Mesenchymal stem cell (in vitro differentiated cells and primary cell): ENCODE measurements at regions not wholly inside any gene's neighbourhood (a gene's known extent, or its start where the extent isn't known, plus 50 kb on each side); places are given as distances from the start of the nearest gene placed in this dataset.

Source experiments
- DNase-seq: peaks from one replicate; pipeline ENCODE4 v3.0.0-alpha.2; 2013
- H2AFZ ChIP-seq: one replicate; pipeline ENCODE4 v1.6.1; 2013; ENCODE audit warnings: low read depth, mild to moderate bottlenecking, control low read depth, inconsistent platforms, low read length, moderate library complexity
- H2AK5ac ChIP-seq: 2 replicates; pipeline ENCODE4 v1.6.1; 2013; ENCODE audit warnings: low read length, moderate library complexity, mild to moderate bottlenecking, inconsistent platforms; ENCODE audit not compliant: severe bottlenecking
- H2BK120ac ChIP-seq: one replicate; pipeline ENCODE4 v1.6.1; 2013; ENCODE audit warnings: low read depth, mild to moderate bottlenecking, inconsistent platforms, low read length, moderate library complexity
- H2BK12ac ChIP-seq, 2 experiments: one replicate each; pipeline ENCODE4 v1.6.1; 2013; ENCODE audit warnings: inconsistent platforms in 2 of 2, low read length in 2 of 2, mild to moderate bottlenecking in 2 of 2, moderate library complexity in 2 of 2, control low read depth in 1 of 2
- H2BK15ac ChIP-seq: one replicate; pipeline ENCODE4 v1.6.1; 2013; ENCODE audit warnings: mild to moderate bottlenecking, low read depth, inconsistent platforms; ENCODE audit not compliant: poor library complexity, severe bottlenecking
- H2BK5ac ChIP-seq: 2 replicates; pipeline ENCODE4 v1.6.1; 2013; ENCODE audit warnings: low read depth, mild to moderate bottlenecking, low read length, control low read depth, inconsistent platforms; ENCODE audit not compliant: poor library complexity, severe bottlenecking
- H3K14ac ChIP-seq, 2 experiments: one replicate each; pipeline ENCODE4 v1.6.1; 2013; ENCODE audit warnings: inconsistent platforms in 2 of 2, low read length in 2 of 2, control low read depth in 1 of 2, mild to moderate bottlenecking in 1 of 2, moderate library complexity in 1 of 2
- H3K18ac ChIP-seq, 2 experiments: one replicate each; pipeline ENCODE4 v1.6.1; 2013; ENCODE audit warnings: inconsistent platforms in 2 of 2, low read length in 2 of 2, control low read depth in 1 of 2, low read depth in 1 of 2, mild to moderate bottlenecking in 1 of 2
- H3K23ac ChIP-seq, 2 experiments: one replicate each; pipeline ENCODE4 v1.6.1; 2013; ENCODE audit warnings: inconsistent platforms in 2 of 2, low read length in 2 of 2, mild to moderate bottlenecking in 2 of 2, moderate library complexity in 2 of 2, control low read depth in 1 of 2
- H3K27ac ChIP-seq: 2 replicates; pipeline ENCODE4 v1.5.1; 2013; ENCODE audit warnings: mild to moderate bottlenecking, moderate library complexity, low read length, control low read depth, inconsistent platforms; ENCODE audit not compliant: poor library complexity, severe bottlenecking
- H3K27me3 ChIP-seq, 2 experiments: 2 replicates each; pipeline versions ENCODE4 v1.6.1 to v1.7.0; 2013; ENCODE audit warnings: low read length in 2 of 2, mild to moderate bottlenecking in 2 of 2, moderate library complexity in 2 of 2, control low read depth in 1 of 2, inconsistent platforms in 1 of 2; ENCODE audit not compliant: control insufficient read depth in 1 of 2, insufficient read depth in 1 of 2
- H3K36me3 ChIP-seq, 2 experiments: 2 replicates each; pipeline versions ENCODE4 v1.6.1 to v1.7.0; 2013; ENCODE audit warnings: low read length in 2 of 2, control low read depth in 1 of 2, inconsistent platforms in 1 of 2, low read depth in 1 of 2, mild to moderate bottlenecking in 1 of 2; ENCODE audit not compliant: insufficient read depth in 2 of 2, control insufficient read depth in 1 of 2
- H3K4ac ChIP-seq, 2 experiments: one replicate each; pipeline ENCODE4 v1.6.1; 2013; ENCODE audit warnings: inconsistent platforms in 2 of 2, low read length in 2 of 2, mild to moderate bottlenecking in 2 of 2, moderate library complexity in 2 of 2, control low read depth in 1 of 2, low read depth in 1 of 2
- H3K4me1 ChIP-seq: 2 replicates; pipeline ENCODE4 v1.6.1; 2013; ENCODE audit warnings: low read depth, low read length, control low read depth; ENCODE audit not compliant: control insufficient read depth, insufficient read depth
- H3K4me2 ChIP-seq: 2 replicates; pipeline ENCODE4 v1.6.1; 2013; ENCODE audit warnings: low read length, mild to moderate bottlenecking, inconsistent platforms; ENCODE audit not compliant: poor library complexity, severe bottlenecking
- H3K4me3 ChIP-seq, 2 experiments: 2 replicates each; pipeline versions ENCODE4 v1.5.1 to v1.7.0; 2013; ENCODE audit warnings: low read length in 2 of 2, mild to moderate bottlenecking in 2 of 2, control low read depth in 1 of 2, low read depth in 1 of 2; ENCODE audit not compliant: insufficient read depth in 1 of 2
- H3K79me1 ChIP-seq: replicated peaks from 2 replicates; pipeline ENCODE4 v1.6.1; 2013; ENCODE audit warnings: mild to moderate bottlenecking, control low read depth, low read length, inconsistent platforms; ENCODE audit not compliant: poor library complexity, severe bottlenecking
- H3K9ac ChIP-seq: 2 replicates; pipeline ENCODE4 v1.7.0; 2013; ENCODE audit warnings: mild to moderate bottlenecking, low read length, moderate library complexity
- H3K9me3 ChIP-seq: 2 replicates; pipeline ENCODE4 v1.7.0; 2013; ENCODE audit warnings: mild to moderate bottlenecking, low read length; ENCODE audit not compliant: control insufficient read depth
- H4K8ac ChIP-seq: one replicate; pipeline ENCODE4 v1.6.1; 2013; ENCODE audit warnings: inconsistent platforms, mild to moderate bottlenecking, low read length, moderate library complexity
- H4K91ac ChIP-seq: one replicate; pipeline ENCODE4 v1.6.1; 2013; ENCODE audit warnings: mild to moderate bottlenecking, low read length, inconsistent platforms
- WGBS: methylation state at CpG from one replicate; pipeline ENCODE4 v1.1.7; 2013; ENCODE audit warnings: mixed read lengths; 5-methylcytosine and 5-hydroxymethylcytosine counted together

GRCh38 chr10:57535306-57535705 is 732.4 kb downstream of the IPMK start:
- Histone ChIP-seq H3K36me3 (no peaks in the 10 kb centered on the region), H4K8ac (no peak overlapping the region), H2BK5ac (no peak overlapping the region), H3K4me1 (no peaks in the 10 kb centered on the region), H3K9me3 (no peaks in the 10 kb centered on the region), H3K27me3 (no peaks in the 10 kb centered on the region), H3K9ac (no peak overlapping the region), H3K79me1 (no peaks in the 10 kb centered on the region), H3K4me2 (no peak overlapping the region), H3K4me3 (no peak overlapping the region), H4K91ac (no peak overlapping the region), H3K4ac (no peak overlapping the region), H2BK12ac (no peak overlapping the region), H3K27ac (no peak overlapping the region), H3K14ac (no peak overlapping the region), H2BK120ac (no peak overlapping the region), H2BK15ac (no peak overlapping the region), H3K23ac (no peak overlapping the region), H2AK5ac (no peak overlapping the region), H2AFZ (no peak overlapping the region), H3K18ac (no peak overlapping the region)
- 70% methylated on average over 1 of the region's 3 CpGs for WGBS
- DNase-seq = no peak

GRCh38 chr10:57513637-57514036 is 754.1 kb downstream of the IPMK start:
- Histone ChIP-seq H2AK5ac (no peak overlapping the region), H3K36me3 (no peaks in the 10 kb centered on the region), H2BK15ac (no peak overlapping the region), H3K18ac (no peak overlapping the region), H2BK120ac (no peak overlapping the region), H3K14ac (no peak overlapping the region), H2BK12ac (no peak overlapping the region), H2BK5ac (no peak overlapping the region), H3K9me3 (peaks cover 11% of the 10 kb centered on the region), H4K91ac (no peak overlapping the region), H3K23ac (no peak overlapping the region), H3K79me1 (no peaks in the 10 kb centered on the region), H2AFZ (no peak overlapping the region), H3K4ac (no peak overlapping the region), H3K27me3 (no peaks in the 10 kb centered on the region), H3K27ac (no peak overlapping the region), H3K4me2 (no peak overlapping the region), H3K9ac (no peak overlapping the region), H4K8ac (no peak overlapping the region), H3K4me3 (no peak overlapping the region), H3K4me1 (no peaks in the 10 kb centered on the region)
- 87% methylated on average over 8 of the region's 9 CpGs for WGBS
- no peak for DNase-seq

DNA sequence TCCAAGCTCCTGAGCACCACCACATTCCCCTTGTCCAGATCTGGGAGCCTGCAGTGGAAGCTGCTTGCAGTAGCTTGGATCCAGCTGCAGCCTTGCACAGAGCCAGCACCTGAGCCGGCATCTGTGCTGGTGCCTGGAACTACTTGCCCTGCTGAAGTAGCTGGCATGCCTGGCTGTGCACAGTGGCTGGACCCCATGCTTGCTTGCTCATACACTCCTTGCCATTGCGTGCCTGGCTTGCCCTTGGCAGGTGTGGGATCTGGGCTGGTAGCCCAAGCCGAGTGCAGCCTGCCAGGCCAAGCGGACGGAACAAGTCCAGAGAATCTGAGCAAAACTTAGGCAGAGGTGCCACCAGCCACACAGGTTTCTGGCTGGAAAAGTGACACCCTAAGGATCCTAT is 759.9 kb downstream of the IPMK start:
- WGBS = 66% methylated on average over 5 of the region's 5 CpGs
- Histone ChIP-seq H3K27me3 (no peaks in the 10 kb centered on the region), H2AK5ac (no peak overlapping the region), H2BK12ac (no peak overlapping the region), H2BK15ac (no peak overlapping the region), H2BK120ac (no peak overlapping the region), H3K14ac (no peak overlapping the region), H3K18ac (no peak overlapping the region), H3K27ac (no peak overlapping the region), H3K9ac (no peak overlapping the region), H3K4me1 (no peaks in the 10 kb centered on the region), H2AFZ (no peak overlapping the region), H3K4me3 (no peak overlapping the region), H2BK5ac (no peak overlapping the region), H3K4ac (no peak overlapping the region), H3K23ac (no peak overlapping the region), H4K8ac (no peak overlapping the region), H4K91ac (no peak overlapping the region), H3K4me2 (no peak overlapping the region), H3K9me3 (no peaks in the 10 kb centered on the region), H3K79me1 (no peaks in the 10 kb centered on the region), H3K36me3 (no peaks in the 10 kb centered on the region)
- DNase-seq = no peak

DNA sequence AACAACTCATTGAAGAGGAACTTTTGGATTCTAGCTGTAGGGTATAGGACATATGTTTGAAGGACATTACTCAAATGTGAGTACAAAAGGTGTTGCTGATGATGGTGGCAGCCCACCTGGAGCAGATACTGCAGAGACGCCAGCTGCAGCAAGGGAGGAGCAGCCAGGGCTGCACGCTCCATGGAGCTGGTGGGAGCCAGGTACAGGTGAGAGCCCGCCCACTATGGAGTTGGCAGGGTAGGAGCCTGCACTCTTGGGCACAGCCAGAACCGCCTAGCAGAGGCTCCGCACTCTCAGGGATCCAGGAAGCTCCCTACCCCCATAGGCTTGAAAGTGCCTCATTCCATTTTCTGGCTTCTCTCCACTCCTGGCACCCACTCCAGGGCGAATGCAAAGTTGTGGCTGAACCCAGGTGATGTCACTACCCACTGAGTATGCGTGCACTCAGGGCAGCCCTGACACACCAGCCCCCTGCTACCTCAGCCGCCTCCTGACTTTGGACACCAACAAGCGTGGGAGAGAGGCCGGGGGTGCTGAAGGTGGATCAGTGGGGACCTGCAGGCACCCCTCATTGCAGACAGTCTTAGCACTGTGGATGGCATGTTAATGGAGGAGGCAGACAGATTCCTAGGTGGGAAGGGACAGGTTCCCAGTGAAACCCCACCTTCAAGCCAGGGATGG is 761.1 kb downstream of the IPMK start:
- H3K4me2 ChIP-seq = no peak overlapping the region
- no peak overlapping the region for H2BK5ac ChIP-seq
- no peaks in the 10 kb centered on the region for H3K4me1 ChIP-seq
- no peak overlapping the region for H3K14ac ChIP-seq
- no peaks in the 10 kb centered on the region for H3K9me3 ChIP-seq
- no peak overlapping the region for H4K91ac ChIP-seq
- H3K4ac ChIP-seq = no peak overlapping the region
- H3K9ac ChIP-seq = no peak overlapping the region
- no peak overlapping the region for H3K18ac ChIP-seq
- no peak overlapping the region for H3K27ac ChIP-seq
- no peak overlapping the region for H2AK5ac ChIP-seq
- H3K23ac ChIP-seq = no peak overlapping the region
- H4K8ac ChIP-seq = no peak overlapping the region
- no peak overlapping the region for H2BK12ac ChIP-seq
- H2AFZ ChIP-seq = no peak overlapping the region
- no peaks in the 10 kb centered on the region for H3K79me1 ChIP-seq
- no peak overlapping the region for H3K4me3 ChIP-seq
- no peaks in the 10 kb centered on the region for H3K27me3 ChIP-seq
- H2BK120ac ChIP-seq = no peak overlapping the region
- no peak for DNase-seq
- 68% methylated on average over 10 of the region's 10 CpGs for WGBS
- no peak overlapping the region for H2BK15ac ChIP-seq
- no peaks in the 10 kb centered on the region for H3K36me3 ChIP-seq
